ENCODE measurements at regions not wholly inside any gene's neighbourhood (a gene's known extent, or its start where the extent isn't known, plus 50 kb on each side); places are given as distances from the start of the nearest gene placed in this dataset.

DNA sequence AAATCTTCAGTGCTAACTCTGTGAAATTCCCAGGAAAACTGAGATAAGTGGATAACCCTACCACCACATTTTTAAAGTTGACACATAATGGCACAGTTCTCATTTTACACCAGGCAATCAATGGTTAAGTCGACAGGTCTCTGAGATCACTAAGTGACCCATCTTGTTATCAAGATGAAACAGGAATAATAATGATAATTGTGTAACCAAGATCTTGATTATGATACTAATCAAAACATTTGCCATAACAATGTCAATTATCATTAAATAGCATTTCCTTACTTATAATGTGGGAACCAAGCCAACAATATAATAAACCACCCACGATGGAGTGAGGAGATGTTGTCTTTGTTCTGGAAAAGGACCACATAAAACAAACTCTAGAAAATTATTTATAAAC, 541.6 kb downstream of the TFAP2B start:
- no peak for DNase-seq (ENCODE audit: low read depth in 2 of 2)
- no peak overlapping the region for H3K9ac ChIP-seq (ENCODE audit: insufficient read depth, low read length)
- no peaks in the 10 kb centered on the region for H3K9me3 ChIP-seq (ENCODE audit: control insufficient read depth, insufficient read depth, low read depth, low read length)
- no peaks in the 10 kb centered on the region for H3K27me3 ChIP-seq (ENCODE audit: control insufficient read depth, insufficient read depth, low read length)
- no peaks in the 10 kb centered on the region for H4K20me1 ChIP-seq (ENCODE audit: control insufficient read depth, extremely low read depth, insufficient read depth, low read length)
- no peaks in the 10 kb centered on the region for H3K4me1 ChIP-seq (ENCODE audit: control insufficient read depth, extremely low read depth, insufficient read depth, low read length)
- no peak overlapping the region for H3K4me2 ChIP-seq (ENCODE audit: extremely low read depth, insufficient read depth, low read length)
- TF ChIP-seq, protein P1, sequence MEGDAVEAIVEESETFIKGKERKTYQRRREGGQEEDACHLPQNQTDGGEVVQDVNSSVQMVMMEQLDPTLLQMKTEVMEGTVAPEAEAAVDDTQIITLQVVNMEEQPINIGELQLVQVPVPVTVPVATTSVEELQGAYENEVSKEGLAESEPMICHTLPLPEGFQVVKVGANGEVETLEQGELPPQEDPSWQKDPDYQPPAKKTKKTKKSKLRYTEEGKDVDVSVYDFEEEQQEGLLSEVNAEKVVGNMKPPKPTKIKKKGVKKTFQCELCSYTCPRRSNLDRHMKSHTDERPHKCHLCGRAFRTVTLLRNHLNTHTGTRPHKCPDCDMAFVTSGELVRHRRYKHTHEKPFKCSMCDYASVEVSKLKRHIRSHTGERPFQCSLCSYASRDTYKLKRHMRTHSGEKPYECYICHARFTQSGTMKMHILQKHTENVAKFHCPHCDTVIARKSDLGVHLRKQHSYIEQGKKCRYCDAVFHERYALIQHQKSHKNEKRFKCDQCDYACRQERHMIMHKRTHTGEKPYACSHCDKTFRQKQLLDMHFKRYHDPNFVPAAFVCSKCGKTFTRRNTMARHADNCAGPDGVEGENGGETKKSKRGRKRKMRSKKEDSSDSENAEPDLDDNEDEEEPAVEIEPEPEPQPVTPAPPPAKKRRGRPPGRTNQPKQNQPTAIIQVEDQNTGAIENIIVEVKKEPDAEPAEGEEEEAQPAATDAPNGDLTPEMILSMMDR (conservative IDR thresholded peaks at IDR 0.05 in 1 of 2, IDR thresholded peaks at IDR 0.05 in 1 of 2; ENCODE audit: low read depth in 1 of 2, low read length in 2 of 2), result no peak
- no peak for TF ChIP-seq EZH2 (IDR thresholded peaks at IDR 0.05; ENCODE audit: low read length, missing control alignments)
- H2AFZ ChIP-seq (ENCODE audit: low read length), result no peak overlapping the region
- no peak overlapping the region for H3K27ac ChIP-seq (ENCODE audit: insufficient read depth, low read length)
- no peaks in the 10 kb centered on the region for H3K36me3 ChIP-seq (ENCODE audit: control insufficient read depth, insufficient read depth, low read length)
- H3K4me3 ChIP-seq (replicated peaks in 1 of 4; ENCODE audit: control extremely low read depth in 1 of 4, insufficient read depth in 1 of 4, low read depth in 3 of 4, low read length in 4 of 4), result no peak overlapping the region
- H3K79me2 ChIP-seq (ENCODE audit: control insufficient read depth, insufficient read depth, low read length), result no peaks in the 10 kb centered on the region

DNA sequence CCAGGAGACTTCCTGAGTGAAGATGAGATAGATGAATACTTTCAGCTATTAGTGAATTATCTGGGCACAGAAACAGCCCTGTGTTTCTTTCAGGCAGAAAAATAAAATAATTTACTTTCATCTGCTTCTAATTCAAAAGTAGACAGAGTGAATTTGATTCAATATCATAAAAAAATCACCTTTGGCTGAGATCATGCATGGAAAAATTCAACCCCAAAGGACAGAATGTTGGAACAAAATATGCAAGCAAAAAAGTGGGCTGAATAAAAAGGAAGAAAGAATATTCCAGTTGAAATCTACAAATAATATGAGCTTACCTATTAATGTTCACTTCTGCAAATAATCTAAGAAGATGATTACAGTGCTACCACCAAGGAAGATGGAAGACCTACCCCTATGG, 546.9 kb downstream of the TFAP2B start:
- Histone ChIP-seq H3K9ac (ENCODE audit: insufficient read depth, low read length) (no peak overlapping the region), H3K36me3 (ENCODE audit: control insufficient read depth, insufficient read depth, low read length) (no peaks in the 10 kb centered on the region), H4K20me1 (ENCODE audit: control insufficient read depth, extremely low read depth, insufficient read depth, low read length) (no peaks in the 10 kb centered on the region), H3K9me3 (ENCODE audit: control insufficient read depth, insufficient read depth, low read depth, low read length) (no peaks in the 10 kb centered on the region), H2AFZ (ENCODE audit: low read length) (no peak overlapping the region), H3K79me2 (ENCODE audit: control insufficient read depth, insufficient read depth, low read length) (no peaks in the 10 kb centered on the region), H3K4me1 (ENCODE audit: control insufficient read depth, extremely low read depth, insufficient read depth, low read length) (no peaks in the 10 kb centered on the region), H3K4me3 (replicated peaks in 1 of 4; ENCODE audit: control extremely low read depth in 1 of 4, insufficient read depth in 1 of 4, low read depth in 3 of 4, low read length in 4 of 4) (no peak overlapping the region), H3K27me3 (ENCODE audit: control insufficient read depth, insufficient read depth, low read length) (no peaks in the 10 kb centered on the region), H3K27ac (ENCODE audit: insufficient read depth, low read length) (no peak overlapping the region), H3K4me2 (ENCODE audit: extremely low read depth, insufficient read depth, low read length) (no peak overlapping the region)
- TF ChIP-seq, protein P1 (conservative IDR thresholded peaks at IDR 0.05 in 1 of 2, IDR thresholded peaks at IDR 0.05 in 1 of 2; ENCODE audit: low read depth in 1 of 2, low read length in 2 of 2), result no peak
- no peak for TF ChIP-seq EZH2 (IDR thresholded peaks at IDR 0.05; ENCODE audit: low read length, missing control alignments)
- no peak for DNase-seq (ENCODE audit: low read depth in 2 of 2)

DNA sequence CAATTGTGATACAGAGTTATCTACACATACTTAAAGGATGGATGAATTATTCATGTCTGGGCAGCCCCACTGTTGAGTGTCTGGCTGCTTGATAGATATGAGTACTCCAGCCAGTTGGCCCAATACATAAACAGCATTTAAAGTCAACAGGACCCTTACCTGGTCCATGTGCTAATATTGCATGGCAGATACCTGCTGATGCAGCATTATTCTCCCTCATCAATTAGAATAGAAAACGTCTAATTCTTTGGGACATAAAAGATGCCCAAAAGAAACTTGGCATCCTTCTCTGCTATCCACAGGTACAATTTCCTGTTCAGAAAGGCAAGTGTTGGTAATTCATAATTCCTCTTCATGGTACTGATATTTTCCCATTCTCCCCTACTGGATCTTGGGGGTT, 550.8 kb downstream of the TFAP2B start:
- no peak overlapping the region for H3K27ac ChIP-seq (ENCODE audit: insufficient read depth, low read length)
- no peak overlapping the region for H2AFZ ChIP-seq (ENCODE audit: low read length)
- DNase-seq (ENCODE audit: low read depth in 2 of 2), result no peak
- no peak overlapping the region for H3K4me3 ChIP-seq (replicated peaks in 1 of 4; ENCODE audit: control extremely low read depth in 1 of 4, insufficient read depth in 1 of 4, low read depth in 3 of 4, low read length in 4 of 4)
- no peak for TF ChIP-seq EZH2 (IDR thresholded peaks at IDR 0.05; ENCODE audit: low read length, missing control alignments)
- TF ChIP-seq, protein P1 (conservative IDR thresholded peaks at IDR 0.05 in 1 of 2, IDR thresholded peaks at IDR 0.05 in 1 of 2; ENCODE audit: low read depth in 1 of 2, low read length in 2 of 2), result no peak
- H3K4me2 ChIP-seq (ENCODE audit: extremely low read depth, insufficient read depth, low read length), result no peak overlapping the region
- no peaks in the 10 kb centered on the region for H3K36me3 ChIP-seq (ENCODE audit: control insufficient read depth, insufficient read depth, low read length)
- H3K4me1 ChIP-seq (ENCODE audit: control insufficient read depth, extremely low read depth, insufficient read depth, low read length), result no peaks in the 10 kb centered on the region
- H3K9me3 ChIP-seq (ENCODE audit: control insufficient read depth, insufficient read depth, low read depth, low read length), result no peaks in the 10 kb centered on the region
- H3K27me3 ChIP-seq (ENCODE audit: control insufficient read depth, insufficient read depth, low read length), result no peaks in the 10 kb centered on the region
- H3K9ac ChIP-seq (ENCODE audit: insufficient read depth, low read length), result no peak overlapping the region
- H3K79me2 ChIP-seq (ENCODE audit: control insufficient read depth, insufficient read depth, low read length), result no peaks in the 10 kb centered on the region
- no peaks in the 10 kb centered on the region for H4K20me1 ChIP-seq (ENCODE audit: control insufficient read depth, extremely low read depth, insufficient read depth, low read length)
